ENCODE measurements at regions not wholly inside any gene's neighbourhood (a gene's known extent, or its start where the extent isn't known, plus 50 kb on each side); places are given as distances from the start of the nearest gene placed in this dataset.

GRCh38 chr11:28526406-28526751, 418.2 kb downstream of the METTL15 start:
- no peaks in the 10 kb centered on the region for H3K4me1 ChIP-seq (ENCODE audit: control insufficient read depth, insufficient read depth, low read length)
- ChIA-PET POLR2A (no interaction called here), CTCF (interaction anchor here (0.6 kb wide), 1 partner anchor 41 kb away, joined by 3 read pairs; no protein-coding TSS in a partner anchor)
- peak; percentile 70; the same call in 1 of the 2 replicates for TF ChIP-seq TRIM28 (IDR thresholded peaks at IDR 0.05; ENCODE audit: borderline replicate concordance, low read length)
- TF ChIP-seq ZNF596 (tag by site-specific recombination; IDR thresholded peaks at IDR 0.05) = no peak
- TF ChIP-seq ZNF549 (tag by site-specific recombination; IDR thresholded peaks at IDR 0.05) = 0 out of 2 replicates have a peak, but pooled peaks have one; percentile 17
- TF ChIP-seq SETDB1 (IDR thresholded peaks at IDR 0.05; ENCODE audit: insufficient read length, low read length) = peak; percentile 84
- H3K4me3 ChIP-seq (ENCODE audit: low read depth, low read length) = no peak overlapping the region
- H3K36me3 ChIP-seq (ENCODE audit: control insufficient read depth in 2 of 2, insufficient read depth in 1 of 2, low read length in 2 of 2) = no peaks in the 10 kb centered on the region
- H3K27ac ChIP-seq (ENCODE audit: extremely low read depth, low read depth, low read length) = no peak overlapping the region
- no peaks in the 10 kb centered on the region for H3K9me3 ChIP-seq (ENCODE audit: control insufficient read depth, insufficient read depth, low read depth, low read length)

- POLR2A ChIA-PET = no interaction called here
- no peak for TF ChIP-seq ZNF114 (tag by site-specific recombination; IDR thresholded peaks at IDR 0.05)
- TF ChIP-seq ZNF555 (tag by site-specific recombination; conservative IDR thresholded peaks at IDR 0.05) = no peak
- no peak for TF ChIP-seq ZNF18 (tag by site-specific recombination; IDR thresholded peaks at IDR 0.05)
- no peak for TF ChIP-seq ZNF19 (tag by site-specific recombination; IDR thresholded peaks at IDR 0.05; ENCODE audit: low read depth)
- no peak for TF ChIP-seq FEZF1 (tag by site-specific recombination; IDR thresholded peaks at IDR 0.05)
- TF ChIP-seq ZNF510 (tag by site-specific recombination; IDR thresholded peaks at IDR 0.05; ENCODE audit: insufficient replicate concordance) = no peak
- TF ChIP-seq ZNF394 (tag by site-specific recombination; IDR thresholded peaks at IDR 0.05; ENCODE audit: borderline replicate concordance) = no peak
- no peak for TF ChIP-seq ZBTB1 (tag by site-specific recombination; IDR thresholded peaks at IDR 0.05)
- no peak for TF ChIP-seq ZNF785 (tag by site-specific recombination; IDR thresholded peaks at IDR 0.05)
- TF ChIP-seq, protein P1, sequence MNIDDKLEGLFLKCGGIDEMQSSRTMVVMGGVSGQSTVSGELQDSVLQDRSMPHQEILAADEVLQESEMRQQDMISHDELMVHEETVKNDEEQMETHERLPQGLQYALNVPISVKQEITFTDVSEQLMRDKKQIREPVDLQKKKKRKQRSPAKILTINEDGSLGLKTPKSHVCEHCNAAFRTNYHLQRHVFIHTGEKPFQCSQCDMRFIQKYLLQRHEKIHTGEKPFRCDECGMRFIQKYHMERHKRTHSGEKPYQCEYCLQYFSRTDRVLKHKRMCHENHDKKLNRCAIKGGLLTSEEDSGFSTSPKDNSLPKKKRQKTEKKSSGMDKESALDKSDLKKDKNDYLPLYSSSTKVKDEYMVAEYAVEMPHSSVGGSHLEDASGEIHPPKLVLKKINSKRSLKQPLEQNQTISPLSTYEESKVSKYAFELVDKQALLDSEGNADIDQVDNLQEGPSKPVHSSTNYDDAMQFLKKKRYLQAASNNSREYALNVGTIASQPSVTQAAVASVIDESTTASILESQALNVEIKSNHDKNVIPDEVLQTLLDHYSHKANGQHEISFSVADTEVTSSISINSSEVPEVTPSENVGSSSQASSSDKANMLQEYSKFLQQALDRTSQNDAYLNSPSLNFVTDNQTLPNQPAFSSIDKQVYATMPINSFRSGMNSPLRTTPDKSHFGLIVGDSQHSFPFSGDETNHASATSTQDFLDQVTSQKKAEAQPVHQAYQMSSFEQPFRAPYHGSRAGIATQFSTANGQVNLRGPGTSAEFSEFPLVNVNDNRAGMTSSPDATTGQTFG (tag by site-specific recombination; IDR thresholded peaks at IDR 0.05; ENCODE audit: borderline replicate concordance) = no peak
- TF ChIP-seq ZNF658 (tag by site-specific recombination; IDR thresholded peaks at IDR 0.05) = no peak
- TF ChIP-seq, protein P2, sequence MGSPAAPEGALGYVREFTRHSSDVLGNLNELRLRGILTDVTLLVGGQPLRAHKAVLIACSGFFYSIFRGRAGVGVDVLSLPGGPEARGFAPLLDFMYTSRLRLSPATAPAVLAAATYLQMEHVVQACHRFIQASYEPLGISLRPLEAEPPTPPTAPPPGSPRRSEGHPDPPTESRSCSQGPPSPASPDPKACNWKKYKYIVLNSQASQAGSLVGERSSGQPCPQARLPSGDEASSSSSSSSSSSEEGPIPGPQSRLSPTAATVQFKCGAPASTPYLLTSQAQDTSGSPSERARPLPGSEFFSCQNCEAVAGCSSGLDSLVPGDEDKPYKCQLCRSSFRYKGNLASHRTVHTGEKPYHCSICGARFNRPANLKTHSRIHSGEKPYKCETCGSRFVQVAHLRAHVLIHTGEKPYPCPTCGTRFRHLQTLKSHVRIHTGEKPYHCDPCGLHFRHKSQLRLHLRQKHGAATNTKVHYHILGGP (tag by site-specific recombination; IDR thresholded peaks at IDR 0.05) = no peak
- TF ChIP-seq ZNF266 (tag by site-specific recombination; IDR thresholded peaks at IDR 0.05; ENCODE audit: low read depth) = no peak
- no peak for TF ChIP-seq EGR2 (tag by site-specific recombination; IDR thresholded peaks at IDR 0.05; ENCODE audit: low read depth)
- TF ChIP-seq ZNF146 (tag by site-specific recombination; IDR thresholded peaks at IDR 0.05) = no peak
- CTCF ChIA-PET = interaction anchor here (0.6 kb wide), 2 partner anchors 42 to 188 kb away, joined by 3 read pairs; no protein-coding TSS in a partner anchor
- no peak overlapping the region for H3K27ac ChIP-seq (ENCODE audit: extremely low read depth, low read depth, low read length)
- no peaks in the 10 kb centered on the region for H3K36me3 ChIP-seq (ENCODE audit: control insufficient read depth in 2 of 2, insufficient read depth in 1 of 2, low read length in 2 of 2)
- no peaks in the 10 kb centered on the region for H3K9me3 ChIP-seq (ENCODE audit: control insufficient read depth, insufficient read depth, low read depth, low read length)
- H3K4me3 ChIP-seq (ENCODE audit: low read depth, low read length) = no peak overlapping the region
- no peaks in the 10 kb centered on the region for H3K4me1 ChIP-seq (ENCODE audit: control insufficient read depth, insufficient read depth, low read length)
These were observed 417.6 kb downstream of the METTL15 start for GRCh38 chr11:28525636-28526405.
